ENCODE measurements at regions not wholly inside any gene's neighbourhood (a gene's known extent, or its start where the extent isn't known, plus 50 kb on each side); places are given as distances from the start of the nearest gene placed in this dataset.

DNA sequence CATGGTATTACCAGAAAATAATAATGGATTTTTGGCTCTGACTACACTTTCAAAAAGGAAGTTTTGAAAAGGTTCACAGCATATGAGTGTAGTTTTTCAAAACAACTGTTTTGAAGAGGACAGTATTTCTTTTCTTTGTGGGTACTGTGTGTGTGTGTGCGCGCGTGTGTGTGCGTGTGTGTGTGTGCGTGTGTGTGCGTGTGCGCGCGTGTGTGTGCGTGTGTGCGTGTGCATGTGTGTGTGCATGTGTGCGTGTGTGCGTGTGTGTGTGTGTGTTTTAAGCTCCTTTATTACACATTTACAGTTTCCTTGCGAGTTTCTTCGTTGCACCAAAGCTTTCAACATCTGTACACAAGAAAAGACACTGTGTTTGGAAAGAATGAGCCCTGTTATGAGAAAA, 755.4 kb downstream of the SH3BGRL start:
- no peak overlapping the region for H2BK12ac ChIP-seq (ENCODE audit: insufficient read length, low read depth, low read length)
- H3K9ac ChIP-seq (ENCODE audit: extremely low read depth, insufficient read length, low read length): no peak overlapping the region
- H3K27me3 ChIP-seq (ENCODE audit: insufficient read depth, low read length): no peaks in the 10 kb centered on the region
- H3K14ac ChIP-seq (ENCODE audit: insufficient read depth, low read length): no peak overlapping the region
- H4K20me1 ChIP-seq (ENCODE audit: control insufficient read depth, insufficient read depth, insufficient read length): no peaks in the 10 kb centered on the region
- H2AFZ ChIP-seq (ENCODE audit: low read length): no peak overlapping the region
- no peak for DNase-seq
- H3K27ac ChIP-seq (ENCODE audit: insufficient read length, low read depth, low read length): no peak overlapping the region
- peaks cover 0 to 6% (median 1%) of the 10 kb centered on the region in 3 experiments; a peak in 2 of 7 replicates for H3K36me3 Mint-ChIP-seq (ENCODE audit: insufficient read depth in 1 of 3, low read depth in 3 of 3)
- TF ChIP-seq, protein P1, sequence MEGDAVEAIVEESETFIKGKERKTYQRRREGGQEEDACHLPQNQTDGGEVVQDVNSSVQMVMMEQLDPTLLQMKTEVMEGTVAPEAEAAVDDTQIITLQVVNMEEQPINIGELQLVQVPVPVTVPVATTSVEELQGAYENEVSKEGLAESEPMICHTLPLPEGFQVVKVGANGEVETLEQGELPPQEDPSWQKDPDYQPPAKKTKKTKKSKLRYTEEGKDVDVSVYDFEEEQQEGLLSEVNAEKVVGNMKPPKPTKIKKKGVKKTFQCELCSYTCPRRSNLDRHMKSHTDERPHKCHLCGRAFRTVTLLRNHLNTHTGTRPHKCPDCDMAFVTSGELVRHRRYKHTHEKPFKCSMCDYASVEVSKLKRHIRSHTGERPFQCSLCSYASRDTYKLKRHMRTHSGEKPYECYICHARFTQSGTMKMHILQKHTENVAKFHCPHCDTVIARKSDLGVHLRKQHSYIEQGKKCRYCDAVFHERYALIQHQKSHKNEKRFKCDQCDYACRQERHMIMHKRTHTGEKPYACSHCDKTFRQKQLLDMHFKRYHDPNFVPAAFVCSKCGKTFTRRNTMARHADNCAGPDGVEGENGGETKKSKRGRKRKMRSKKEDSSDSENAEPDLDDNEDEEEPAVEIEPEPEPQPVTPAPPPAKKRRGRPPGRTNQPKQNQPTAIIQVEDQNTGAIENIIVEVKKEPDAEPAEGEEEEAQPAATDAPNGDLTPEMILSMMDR (conservative IDR thresholded peaks at IDR 0.05): no peak
- no peak overlapping the region for H2BK5ac ChIP-seq (ENCODE audit: insufficient read length, low read length)
- H3T11ph ChIP-seq (ENCODE audit: low read length): no peak overlapping the region
- no peak overlapping the region for H2BK120ac ChIP-seq (ENCODE audit: low read depth, low read length, poor library complexity, severe bottlenecking)
- no peaks in the 10 kb centered on the region for H3K4me1 ChIP-seq (ENCODE audit: insufficient read depth, low read length)
- H3K4me3 Mint-ChIP-seq: no peak overlapping the region
- peaks cover 49 to 63% of the 10 kb centered on the region in 2 experiments for H3K9me3 Mint-ChIP-seq
- no peak overlapping the region for H4K8ac ChIP-seq (replicated peaks; ENCODE audit: insufficient read length, low read depth, low read length)
- H4K5ac ChIP-seq (ENCODE audit: insufficient read length, low read depth, low read length): no peak overlapping the region
- no peak overlapping the region for H3K23ac ChIP-seq (ENCODE audit: insufficient read length, low read depth, low read length)
- WGBS (ENCODE audit: extremely low coverage, insufficient read length, low lambda C conversion rate): no CpG with 5 or more reads among the region's 15 CpGs
- H4K91ac ChIP-seq (ENCODE audit: insufficient read length, low read depth, low read length): no peak overlapping the region
- no peaks in the 10 kb centered on the region for H3K27me3 Mint-ChIP-seq (ENCODE audit: low read depth)
- H3K18ac ChIP-seq (ENCODE audit: insufficient read length, low read depth, low read length): no peak overlapping the region
- H3K56ac ChIP-seq (ENCODE audit: insufficient read length, low read depth, low read length): no peak overlapping the region
- H3K4me2 ChIP-seq (ENCODE audit: insufficient read depth, insufficient read length, low read length): no peak overlapping the region
- H2BK15ac ChIP-seq (ENCODE audit: low read depth, low read length): no peak overlapping the region
- no peaks in the 10 kb centered on the region for H3K23me2 ChIP-seq (ENCODE audit: insufficient read length, low read depth, low read length, poor library complexity, severe bottlenecking)
- H2AK5ac ChIP-seq (ENCODE audit: insufficient read length, low read length): no peak overlapping the region
- H3K27ac Mint-ChIP-seq: no peak overlapping the region
- H3K79me1 ChIP-seq (ENCODE audit: insufficient read depth, low read depth, low read length, poor library complexity, severe bottlenecking): no peaks in the 10 kb centered on the region
- no peak overlapping the region for H3K4ac ChIP-seq (ENCODE audit: low read depth, low read length)
- no peak overlapping the region for H2BK20ac ChIP-seq (ENCODE audit: low read depth, low read length, poor library complexity, severe bottlenecking)
- H3K79me2 ChIP-seq (ENCODE audit: insufficient read depth, low read length): no peaks in the 10 kb centered on the region
- no peaks in the 10 kb centered on the region for H3K4me1 Mint-ChIP-seq
- peaks cover 49% of the 10 kb centered on the region for H3K9me3 ChIP-seq (ENCODE audit: control insufficient read depth, low read depth, low read length)

All from H9 (cell line).